GM12878 (cell line): ENCODE measurements at regions not wholly inside any gene's neighbourhood (a gene's known extent, or its start where the extent isn't known, plus 50 kb on each side); places are given as distances from the start of the nearest gene placed in this dataset.

ENCODE experiments used
- ATAC-seq: fragments of 200-7000 bp; cut with Tn5 transposase; 3 replicates; pipeline ENCODE4 v1.9.1; 2020; ENCODE audit warnings: mild to moderate bottlenecking, moderate library complexity
- BruUV-seq: library from RNA; stranded (reverse); fragments of 400-500 nt; replicated peaks from 2 replicates; lab custom pipeline; 2021; lab: Mats Ljungman, UMichigan
- CTCF ChIA-PET: fragments of 300-600 bp; sonication (Branson Sonifier 250); formaldehyde crosslinking; extraction: SDS; loops from one replicate; lab custom pipeline; 2021; ENCODE audit warnings: inconsistent platforms; lab: Yijun Ruan, JAX
- POLR2A ChIA-PET: fragments of 350-600 bp; formaldehyde crosslinking; extraction: SDS; loops from one replicate; lab custom pipeline; 2021; ENCODE audit warnings: inconsistent platforms; lab: Charles Lee
- RAD21 ChIA-PET: fragments of 300-600 bp; sonication (Branson Sonifier 250); formaldehyde crosslinking; loops from one replicate; lab custom pipeline; 2023; ENCODE audit warnings: antibody characterized with exemption; ENCODE audit not compliant: unreplicated experiment; lab: Charles Lee
- SMC1A ChIA-PET: fragments of 300-600 bp; sonication (Branson Sonifier 250); formaldehyde crosslinking; loops from one replicate; lab custom pipeline; 2023; ENCODE audit not compliant: unreplicated experiment, uncharacterized antibody; lab: Charles Lee
- DNase-seq: peaks from one replicate; pipeline ENCODE4 v3.0.0-alpha.2; 2011; ENCODE audit warnings: low read depth, low spot score
- FAIRE-seq: peaks from 3 replicates; lab custom pipeline; 2011; peaks lifted over from hg19 to GRCh38; lab: Jason Lieb, UNC
- H2AFZ ChIP-seq: 2 replicates; pipeline ENCODE4 v1.6.0; 2011; ENCODE audit warnings: low read depth, low read length, control low read depth; ENCODE audit not compliant: control insufficient read depth
- H3K27ac ChIP-seq: 2 replicates; pipeline ENCODE4 v1.5.1; 2011; ENCODE audit warnings: control low read depth; ENCODE audit not compliant: control insufficient read depth, insufficient read depth
- H3K27me3 ChIP-seq, 2 experiments: replicated peaks in 1 of 2; 2 replicates each; pipeline versions ENCODE4 v1.6.0 to v1.6.1; 2011; ENCODE audit warnings: low read length in 1 of 2; ENCODE audit not compliant: control insufficient read depth in 2 of 2, insufficient read depth in 2 of 2
- H3K36me3 ChIP-seq, 2 experiments: 2 replicates each; pipeline ENCODE4 v1.5.1; 2011; ENCODE audit warnings: low read length in 1 of 2; ENCODE audit not compliant: control insufficient read depth in 2 of 2, insufficient read depth in 2 of 2
- H3K4me1 ChIP-seq: 2 replicates; pipeline ENCODE4 v1.6.1; 2011; ENCODE audit warnings: mild to moderate bottlenecking, low read length, moderate library complexity, mixed read lengths; ENCODE audit not compliant: control insufficient read depth, insufficient read depth
- H3K4me2 ChIP-seq: 2 replicates; pipeline ENCODE4 v1.6.0; 2011; ENCODE audit warnings: control low read depth; ENCODE audit not compliant: control insufficient read depth, insufficient read depth
- H3K4me3 ChIP-seq: fragments of 200-600 bp; sonication (generic); 2 replicates; pipeline ENCODE4 v1.5.1; 2016
- H3K79me2 ChIP-seq: 2 replicates; pipeline ENCODE4 v1.6.0; 2011; ENCODE audit warnings: low read length; ENCODE audit not compliant: control insufficient read depth, insufficient read depth
- H3K9ac ChIP-seq: 2 replicates; pipeline ENCODE4 v1.8.0; 2011; ENCODE audit warnings: low read length, control low read depth, mixed read lengths; ENCODE audit not compliant: control insufficient read depth, insufficient read depth
- H3K9me3 ChIP-seq: replicated peaks from 3 replicates; pipeline ENCODE4 v1.5.1; 2011; ENCODE audit warnings: mild to moderate bottlenecking, low read length; ENCODE audit not compliant: control insufficient read depth, insufficient read depth
- H4K20me1 ChIP-seq: 2 replicates; pipeline ENCODE4 v1.6.0; 2011; ENCODE audit not compliant: control insufficient read depth, insufficient read depth
- CBX3 ChIP-seq: fragments of 200-600 bp; sonication (generic); IDR thresholded peaks from 2 replicates; pipeline ENCODE4 v1.6.1; 2016; ENCODE audit warnings: low read depth, borderline replicate concordance
- DPF2 ChIP-seq: fragments of 450-650 bp; IDR thresholded peaks from 2 replicates; pipeline ENCODE4 v1.6.1; 2017; ENCODE audit warnings: mild to moderate bottlenecking
- WGBS: methylation state at CpG from one replicate; pipeline ENCODE4 v1.1.6; 2016; ENCODE audit warnings: low lambda C conversion rate; ENCODE audit not compliant: insufficient replicate concordance, insufficient coverage; ENCODE audit errors: missing lambda C conversion rate; 5-methylcytosine and 5-hydroxymethylcytosine counted together
- in situ Hi-C: fragments of 300-500 bp; cut with MboI; formaldehyde crosslinking; loops from 9 replicates; pipeline ENCODE4 v1.14.3; 2018; ENCODE audit warnings: mixed read lengths
- intact Hi-C: fragments of 100-400 bp; cut with micrococcal nuclease; formaldehyde crosslinking; loops from one replicate; pipeline ENCODE4 v1.14.2; 2022; ENCODE audit not compliant: unreplicated experiment
- TF ChIP-seq, protein P1 (sequence below): IDR thresholded peaks from 2 replicates; pipeline ENCODE4 v1.6.1; 2011; ENCODE audit warnings: mild to moderate bottlenecking, low read depth, low read length, moderate library complexity; ENCODE audit not compliant: insufficient replicate concordance
- TF ChIP-seq, protein P2 (sequence below): IDR thresholded peaks from 2 replicates; pipeline ENCODE4 v1.6.1; 2011; ENCODE audit warnings: borderline replicate concordance, low read depth, mild to moderate bottlenecking, moderate library complexity, low read length; ENCODE audit not compliant: insufficient read depth, poor library complexity, severe bottlenecking
- TF ChIP-seq, protein P3 (sequence below): fragments of 450-650 bp; IDR thresholded peaks from 2 replicates; pipeline ENCODE4 v1.6.1; 2017; ENCODE audit warnings: mild to moderate bottlenecking, low read depth, inconsistent platforms; ENCODE audit not compliant: poor library complexity, severe bottlenecking
- TF ChIP-seq, protein P4 (sequence below): IDR thresholded peaks from 2 replicates; pipeline ENCODE4 v1.6.1; 2012; ENCODE audit warnings: low read length, inconsistent platforms

DNA sequence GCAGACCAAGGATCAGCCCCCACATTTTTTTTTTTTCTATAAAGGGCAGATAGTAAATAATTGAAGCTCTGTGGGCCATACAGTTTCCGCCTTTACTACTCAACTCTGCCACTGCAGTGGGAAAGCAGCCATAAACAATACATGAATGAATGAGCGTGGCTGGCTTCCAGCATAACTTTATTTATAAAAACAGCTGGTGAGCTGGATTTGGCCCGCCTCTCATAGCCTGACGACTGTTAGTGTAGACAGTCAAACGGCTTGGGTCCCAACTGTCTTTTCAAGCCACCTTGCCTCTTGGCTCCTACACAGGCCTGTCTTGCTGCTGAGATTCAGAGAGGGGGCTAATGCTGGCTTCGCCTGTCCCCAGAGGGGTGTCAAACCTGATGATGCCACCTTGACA, 169.8 kb upstream of the GPR26 start:
- no TSS peak for BruUV-seq
- Histone ChIP-seq H3K36me3 (no peaks in the 10 kb centered on the region), H3K4me1 (peaks cover 11% of the 10 kb centered on the region), H3K27me3 (no peaks in the 10 kb centered on the region), H3K9me3 (no peaks in the 10 kb centered on the region; the same call in 1 of the 3 replicates), H3K79me2 (no peaks in the 10 kb centered on the region), H2AFZ (no peak overlapping the region), H4K20me1 (no peaks in the 10 kb centered on the region), H3K27ac (no peak overlapping the region), H3K4me2 (no peak overlapping the region), H3K9ac (no peak overlapping the region), H3K4me3 (no peak overlapping the region)
- ChIA-PET SMC1A (no interaction called here), RAD21 (no interaction called here), CTCF (no interaction called here), POLR2A (no interaction called here)
- WGBS: 62% methylated on average over 6 of the region's 6 CpGs
- TF ChIP-seq DPF2 (no peak), CBX3 (no peak)
- TF ChIP-seq, protein P1, sequence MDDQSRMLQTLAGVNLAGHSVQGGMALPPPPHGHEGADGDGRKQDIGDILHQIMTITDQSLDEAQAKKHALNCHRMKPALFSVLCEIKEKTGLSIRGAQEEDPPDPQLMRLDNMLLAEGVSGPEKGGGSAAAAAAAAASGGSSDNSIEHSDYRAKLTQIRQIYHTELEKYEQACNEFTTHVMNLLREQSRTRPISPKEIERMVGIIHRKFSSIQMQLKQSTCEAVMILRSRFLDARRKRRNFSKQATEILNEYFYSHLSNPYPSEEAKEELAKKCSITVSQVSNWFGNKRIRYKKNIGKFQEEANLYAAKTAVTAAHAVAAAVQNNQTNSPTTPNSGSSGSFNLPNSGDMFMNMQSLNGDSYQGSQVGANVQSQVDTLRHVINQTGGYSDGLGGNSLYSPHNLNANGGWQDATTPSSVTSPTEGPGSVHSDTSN: no peak
- TF ChIP-seq, protein P2, sequence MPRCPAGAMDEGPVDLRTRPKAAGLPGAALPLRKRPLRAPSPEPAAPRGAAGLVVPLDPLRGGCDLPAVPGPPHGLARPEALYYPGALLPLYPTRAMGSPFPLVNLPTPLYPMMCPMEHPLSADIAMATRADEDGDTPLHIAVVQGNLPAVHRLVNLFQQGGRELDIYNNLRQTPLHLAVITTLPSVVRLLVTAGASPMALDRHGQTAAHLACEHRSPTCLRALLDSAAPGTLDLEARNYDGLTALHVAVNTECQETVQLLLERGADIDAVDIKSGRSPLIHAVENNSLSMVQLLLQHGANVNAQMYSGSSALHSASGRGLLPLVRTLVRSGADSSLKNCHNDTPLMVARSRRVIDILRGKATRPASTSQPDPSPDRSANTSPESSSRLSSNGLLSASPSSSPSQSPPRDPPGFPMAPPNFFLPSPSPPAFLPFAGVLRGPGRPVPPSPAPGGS: no peak
- TF ChIP-seq, protein P3, sequence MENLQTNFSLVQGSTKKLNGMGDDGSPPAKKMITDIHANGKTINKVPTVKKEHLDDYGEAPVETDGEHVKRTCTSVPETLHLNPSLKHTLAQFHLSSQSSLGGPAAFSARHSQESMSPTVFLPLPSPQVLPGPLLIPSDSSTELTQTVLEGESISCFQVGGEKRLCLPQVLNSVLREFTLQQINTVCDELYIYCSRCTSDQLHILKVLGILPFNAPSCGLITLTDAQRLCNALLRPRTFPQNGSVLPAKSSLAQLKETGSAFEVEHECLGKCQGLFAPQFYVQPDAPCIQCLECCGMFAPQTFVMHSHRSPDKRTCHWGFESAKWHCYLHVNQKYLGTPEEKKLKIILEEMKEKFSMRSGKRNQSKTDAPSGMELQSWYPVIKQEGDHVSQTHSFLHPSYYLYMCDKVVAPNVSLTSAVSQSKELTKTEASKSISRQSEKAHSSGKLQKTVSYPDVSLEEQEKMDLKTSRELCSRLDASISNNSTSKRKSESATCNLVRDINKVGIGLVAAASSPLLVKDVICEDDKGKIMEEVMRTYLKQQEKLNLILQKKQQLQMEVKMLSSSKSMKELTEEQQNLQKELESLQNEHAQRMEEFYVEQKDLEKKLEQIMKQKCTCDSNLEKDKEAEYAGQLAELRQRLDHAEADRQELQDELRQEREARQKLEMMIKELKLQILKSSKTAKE: no peak
- TF ChIP-seq, protein P4, sequence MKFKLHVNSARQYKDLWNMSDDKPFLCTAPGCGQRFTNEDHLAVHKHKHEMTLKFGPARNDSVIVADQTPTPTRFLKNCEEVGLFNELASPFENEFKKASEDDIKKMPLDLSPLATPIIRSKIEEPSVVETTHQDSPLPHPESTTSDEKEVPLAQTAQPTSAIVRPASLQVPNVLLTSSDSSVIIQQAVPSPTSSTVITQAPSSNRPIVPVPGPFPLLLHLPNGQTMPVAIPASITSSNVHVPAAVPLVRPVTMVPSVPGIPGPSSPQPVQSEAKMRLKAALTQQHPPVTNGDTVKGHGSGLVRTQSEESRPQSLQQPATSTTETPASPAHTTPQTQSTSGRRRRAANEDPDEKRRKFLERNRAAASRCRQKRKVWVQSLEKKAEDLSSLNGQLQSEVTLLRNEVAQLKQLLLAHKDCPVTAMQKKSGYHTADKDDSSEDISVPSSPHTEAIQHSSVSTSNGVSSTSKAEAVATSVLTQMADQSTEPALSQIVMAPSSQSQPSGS: no peak
- no peak for ATAC-seq
- no peak for FAIRE-seq
- in situ Hi-C loops: no loop called here
- intact Hi-C loops: no loop called here
- DNase-seq: no peak
